Testis (tissue), 2 donors: ENCODE measurements at regions not wholly inside any gene's neighbourhood (a gene's known extent, or its start where the extent isn't known, plus 50 kb on each side); places are given as distances from the start of the nearest gene placed in this dataset.

ENCODE experiments used
- POLR2A ChIP-seq: fragments of 450-650 bp; IDR thresholded peaks from one replicate; pipeline ENCODE4 v1.6.1; 2017; ENCODE audit warnings: antibody characterized with exemption, mild to moderate bottlenecking, moderate library complexity
- TF ChIP-seq, protein P1 (sequence below), 3 experiments: fragments of 450-650 bp in 2 of 3; fragments of 200-600 bp in 1 of 3; sonication (generic) in 1 of 3; IDR thresholded peaks; one replicate each; pipeline ENCODE4 v1.5.1; 2016 to 2019; ENCODE audit warnings: antibody characterized with exemption in 3 of 3, mild to moderate bottlenecking in 2 of 3, moderate library complexity in 1 of 3

- TF ChIP-seq POLR2A: no peak
- TF ChIP-seq, protein P1, sequence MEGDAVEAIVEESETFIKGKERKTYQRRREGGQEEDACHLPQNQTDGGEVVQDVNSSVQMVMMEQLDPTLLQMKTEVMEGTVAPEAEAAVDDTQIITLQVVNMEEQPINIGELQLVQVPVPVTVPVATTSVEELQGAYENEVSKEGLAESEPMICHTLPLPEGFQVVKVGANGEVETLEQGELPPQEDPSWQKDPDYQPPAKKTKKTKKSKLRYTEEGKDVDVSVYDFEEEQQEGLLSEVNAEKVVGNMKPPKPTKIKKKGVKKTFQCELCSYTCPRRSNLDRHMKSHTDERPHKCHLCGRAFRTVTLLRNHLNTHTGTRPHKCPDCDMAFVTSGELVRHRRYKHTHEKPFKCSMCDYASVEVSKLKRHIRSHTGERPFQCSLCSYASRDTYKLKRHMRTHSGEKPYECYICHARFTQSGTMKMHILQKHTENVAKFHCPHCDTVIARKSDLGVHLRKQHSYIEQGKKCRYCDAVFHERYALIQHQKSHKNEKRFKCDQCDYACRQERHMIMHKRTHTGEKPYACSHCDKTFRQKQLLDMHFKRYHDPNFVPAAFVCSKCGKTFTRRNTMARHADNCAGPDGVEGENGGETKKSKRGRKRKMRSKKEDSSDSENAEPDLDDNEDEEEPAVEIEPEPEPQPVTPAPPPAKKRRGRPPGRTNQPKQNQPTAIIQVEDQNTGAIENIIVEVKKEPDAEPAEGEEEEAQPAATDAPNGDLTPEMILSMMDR (IDR thresholded peaks at IDR 0.05): no peak
Observed at GRCh38 chr7:32218154-32218467, 147.9 kb upstream of the PDE1C start.
